Activated naive CD8-positive, alpha-beta T cell (primary cell): ENCODE measurements at regions not wholly inside any gene's neighbourhood (a gene's known extent, or its start where the extent isn't known, plus 50 kb on each side); places are given as distances from the start of the nearest gene placed in this dataset.

Experiments used
- H3K27ac Mint-ChIP-seq: one replicate; pipeline ENCODE4 v1.8.0; 2021; ENCODE audit warnings: mixed read lengths
- H3K27me3 Mint-ChIP-seq: one replicate; pipeline ENCODE4 v1.8.0; 2021; ENCODE audit warnings: mixed read lengths
- H3K36me3 Mint-ChIP-seq: one replicate; pipeline ENCODE4 v1.8.0; 2021; ENCODE audit warnings: mixed read lengths
- H3K4me1 Mint-ChIP-seq: one replicate; pipeline ENCODE4 v1.8.0; 2021; ENCODE audit warnings: low read depth, mixed read lengths
- H3K4me3 Mint-ChIP-seq: one replicate; pipeline ENCODE4 v1.8.0; 2021; ENCODE audit warnings: mild to moderate bottlenecking, mixed read lengths
- H3K9me3 Mint-ChIP-seq: one replicate; pipeline ENCODE4 v1.8.0; 2021; ENCODE audit warnings: low read depth, mixed read lengths

GRCh38 chr18:2316082-2316750, 255.1 kb downstream of the METTL4 start:
- Mint-ChIP-seq H3K27me3 (peaks cover 28% of the 10 kb centered on the region), H3K9me3 (no peaks in the 10 kb centered on the region), H3K4me3 (no peak overlapping the region), H3K27ac (no peak overlapping the region), H3K4me1 (no peaks in the 10 kb centered on the region), H3K36me3 (no peaks in the 10 kb centered on the region)

GRCh38 chr18:2316751-2317696, 254.3 kb downstream of the METTL4 start:
- H3K27ac Mint-ChIP-seq: no peak overlapping the region
- no peaks in the 10 kb centered on the region for H3K9me3 Mint-ChIP-seq
- H3K4me1 Mint-ChIP-seq: no peaks in the 10 kb centered on the region
- no peak overlapping the region for H3K4me3 Mint-ChIP-seq
- no peaks in the 10 kb centered on the region for H3K36me3 Mint-ChIP-seq
- H3K27me3 Mint-ChIP-seq: peaks cover 30% of the 10 kb centered on the region

- Mint-ChIP-seq H3K9me3 (no peaks in the 10 kb centered on the region), H3K27me3 (peaks cover 14% of the 10 kb centered on the region)
Observed at GRCh38 chr18:2324459-2324858, 246.8 kb downstream of the METTL4 start.

DNA sequence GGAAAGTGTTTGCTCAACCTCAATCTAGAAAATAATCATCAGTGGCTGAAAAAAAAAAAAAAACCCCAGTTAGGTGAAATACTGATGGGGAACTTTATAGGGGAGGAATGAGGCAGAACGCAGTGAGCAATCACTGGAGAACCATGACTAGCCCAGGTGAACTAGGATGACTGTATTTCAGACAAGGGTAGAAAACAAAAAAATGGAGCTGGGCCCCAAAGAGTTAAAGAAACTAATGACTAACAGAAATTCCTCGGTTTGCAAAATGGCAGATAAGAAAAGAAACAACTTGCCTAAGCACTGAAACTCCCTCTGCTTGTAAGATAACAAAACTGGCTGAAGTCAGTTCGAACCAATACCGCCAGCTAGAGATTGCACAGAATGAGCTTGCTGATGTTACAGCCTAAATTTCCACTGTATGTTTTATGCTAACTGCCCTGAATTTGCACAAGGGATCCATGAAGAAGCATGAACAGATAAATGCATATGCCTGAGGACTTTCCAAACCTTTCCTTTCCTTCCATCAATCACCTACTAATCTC, 245.9 kb downstream of the METTL4 start:
- H3K4me3 Mint-ChIP-seq: no peak overlapping the region
- no peaks in the 10 kb centered on the region for H3K4me1 Mint-ChIP-seq
- H3K9me3 Mint-ChIP-seq: no peaks in the 10 kb centered on the region
- peaks cover 11% of the 10 kb centered on the region for H3K27me3 Mint-ChIP-seq
- no peak overlapping the region for H3K27ac Mint-ChIP-seq
- H3K36me3 Mint-ChIP-seq: no peaks in the 10 kb centered on the region

More at GRCh38 chr18:2324459-2324858, 246.8 kb downstream of the METTL4 start:
- no peak overlapping the region for H3K4me3 Mint-ChIP-seq
- H3K27ac Mint-ChIP-seq: no peak overlapping the region
- H3K36me3 Mint-ChIP-seq: no peaks in the 10 kb centered on the region
- no peaks in the 10 kb centered on the region for H3K4me1 Mint-ChIP-seq

DNA sequence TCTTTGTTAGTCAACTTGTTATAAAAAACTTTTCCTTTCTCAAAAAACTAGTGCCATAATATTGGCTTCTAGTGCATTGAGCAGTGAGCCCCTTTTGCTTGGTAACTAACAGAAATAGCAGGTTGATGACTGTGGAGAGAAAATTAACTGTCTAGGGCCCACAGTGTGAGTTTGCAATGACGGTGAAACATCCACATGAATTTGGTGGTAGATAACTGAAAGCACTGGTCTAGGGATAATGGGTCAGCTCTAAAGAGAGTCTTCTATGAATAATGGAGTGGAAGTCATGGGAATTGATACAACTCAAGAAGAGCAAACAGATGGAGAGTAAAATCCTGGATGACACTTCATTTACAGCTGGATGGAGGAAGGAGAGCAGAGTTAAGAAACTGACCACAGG, 245.4 kb downstream of the METTL4 start:
- Mint-ChIP-seq H3K27ac (no peak overlapping the region), H3K4me3 (no peak overlapping the region), H3K9me3 (no peaks in the 10 kb centered on the region), H3K36me3 (no peaks in the 10 kb centered on the region), H3K27me3 (peaks cover 11% of the 10 kb centered on the region), H3K4me1 (no peaks in the 10 kb centered on the region)

DNA sequence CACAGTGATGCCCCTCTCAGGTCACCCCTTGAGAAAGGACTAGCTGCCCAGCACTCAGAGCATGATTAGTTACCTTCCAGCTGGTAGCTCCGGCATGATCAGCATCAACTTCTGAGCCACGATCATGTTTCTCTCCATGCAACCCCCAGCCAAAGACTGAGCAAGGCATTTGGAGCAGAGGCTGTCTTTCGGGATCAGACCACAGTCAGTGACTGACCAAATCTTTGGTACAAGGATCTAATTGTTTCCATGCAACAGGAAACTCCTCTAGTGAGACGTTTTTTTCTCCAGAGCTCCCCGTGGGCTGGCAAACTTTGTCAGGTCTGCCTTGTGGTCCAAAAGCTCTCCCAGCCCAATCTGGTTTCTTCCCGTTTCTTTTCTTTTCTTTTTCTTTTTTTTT, 244.3 kb downstream of the METTL4 start:
- no peaks in the 10 kb centered on the region for H3K36me3 Mint-ChIP-seq
- no peak overlapping the region for H3K27ac Mint-ChIP-seq
- H3K4me3 Mint-ChIP-seq: no peak overlapping the region
- no peaks in the 10 kb centered on the region for H3K4me1 Mint-ChIP-seq
- peaks cover 9% of the 10 kb centered on the region for H3K27me3 Mint-ChIP-seq
- H3K9me3 Mint-ChIP-seq: no peaks in the 10 kb centered on the region

DNA sequence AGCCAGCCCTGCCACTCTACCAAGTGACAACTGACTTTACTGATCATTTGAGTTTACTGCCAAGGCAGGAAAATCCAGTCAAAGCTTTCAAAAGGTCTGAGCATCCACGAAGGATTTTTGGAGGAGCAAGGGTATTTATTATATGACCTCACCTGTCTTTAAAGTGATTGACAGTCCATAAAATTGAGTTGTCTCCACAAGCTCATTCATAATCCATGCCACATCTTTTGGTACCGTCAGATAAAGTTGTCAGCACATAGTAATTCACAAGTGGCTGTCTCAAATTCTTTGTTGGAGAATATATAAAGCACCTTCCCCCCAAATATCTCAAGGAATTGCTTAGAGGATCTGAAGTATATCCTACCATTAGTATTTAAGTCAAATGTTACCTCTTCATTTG, 240.5 kb downstream of the METTL4 start:
- H3K27me3 Mint-ChIP-seq: peaks cover 10% of the 10 kb centered on the region
- H3K27ac Mint-ChIP-seq: no peak overlapping the region
- H3K4me1 Mint-ChIP-seq: no peaks in the 10 kb centered on the region
- no peaks in the 10 kb centered on the region for H3K36me3 Mint-ChIP-seq
- H3K4me3 Mint-ChIP-seq: no peak overlapping the region
- no peaks in the 10 kb centered on the region for H3K9me3 Mint-ChIP-seq

DNA sequence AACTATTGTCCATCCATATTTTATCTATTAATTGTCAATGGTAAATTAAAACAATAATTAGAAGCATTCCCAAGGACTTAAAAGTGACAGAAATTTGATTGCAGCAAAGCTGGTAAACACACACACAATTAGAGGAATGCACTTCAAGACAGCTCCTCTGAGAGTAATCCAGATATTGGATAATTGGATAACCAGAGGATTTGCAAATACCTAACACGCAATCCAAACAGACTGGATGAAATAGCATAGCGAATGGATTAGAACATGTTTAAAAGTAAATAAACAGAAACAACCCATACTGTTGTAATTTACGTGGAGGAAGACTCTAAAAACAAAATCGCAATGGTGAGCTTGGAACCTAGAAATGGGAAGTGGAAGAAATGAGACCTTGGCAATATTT, 239.8 kb downstream of the METTL4 start:
- Mint-ChIP-seq H3K27ac (no peak overlapping the region), H3K9me3 (no peaks in the 10 kb centered on the region), H3K36me3 (no peaks in the 10 kb centered on the region), H3K4me1 (no peaks in the 10 kb centered on the region), H3K27me3 (peaks cover 8% of the 10 kb centered on the region), H3K4me3 (no peak overlapping the region)

DNA sequence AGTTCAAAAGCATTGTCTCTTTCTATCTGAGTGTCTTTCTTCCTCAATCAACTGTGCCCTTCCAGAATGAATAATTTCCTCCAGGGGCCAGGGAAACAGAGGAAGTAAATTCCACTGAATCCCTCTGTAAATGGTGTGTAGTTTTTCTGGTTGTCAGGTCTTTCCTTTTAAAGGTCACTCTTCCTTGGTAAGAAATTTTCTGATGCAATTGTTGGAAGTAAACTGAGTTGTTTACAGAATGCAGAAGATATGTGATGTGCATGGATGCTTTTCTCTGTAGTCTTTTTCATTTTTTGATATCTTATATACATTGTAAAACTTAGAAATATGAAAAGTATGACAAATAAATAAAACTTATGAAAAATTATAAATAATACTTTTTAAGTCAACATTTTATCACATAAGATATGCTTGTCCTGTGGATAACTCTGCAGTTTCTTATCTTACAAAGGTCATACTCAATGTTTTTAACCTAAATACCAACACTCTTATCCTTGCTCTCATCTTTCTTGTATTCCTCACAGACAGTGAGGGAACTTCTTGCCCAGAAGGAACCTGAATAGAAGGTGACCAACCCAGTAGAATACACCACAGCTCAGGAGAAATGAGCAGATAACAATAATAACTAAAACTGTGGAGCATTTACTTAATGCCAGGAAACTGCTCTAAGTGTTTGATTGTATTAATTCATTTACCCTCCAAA, 234.5 kb downstream of the METTL4 start:
- Mint-ChIP-seq H3K27ac (no peak overlapping the region), H3K27me3 (peaks cover 15% of the 10 kb centered on the region), H3K4me1 (no peaks in the 10 kb centered on the region), H3K4me3 (no peak overlapping the region), H3K36me3 (no peaks in the 10 kb centered on the region), H3K9me3 (no peaks in the 10 kb centered on the region)

DNA sequence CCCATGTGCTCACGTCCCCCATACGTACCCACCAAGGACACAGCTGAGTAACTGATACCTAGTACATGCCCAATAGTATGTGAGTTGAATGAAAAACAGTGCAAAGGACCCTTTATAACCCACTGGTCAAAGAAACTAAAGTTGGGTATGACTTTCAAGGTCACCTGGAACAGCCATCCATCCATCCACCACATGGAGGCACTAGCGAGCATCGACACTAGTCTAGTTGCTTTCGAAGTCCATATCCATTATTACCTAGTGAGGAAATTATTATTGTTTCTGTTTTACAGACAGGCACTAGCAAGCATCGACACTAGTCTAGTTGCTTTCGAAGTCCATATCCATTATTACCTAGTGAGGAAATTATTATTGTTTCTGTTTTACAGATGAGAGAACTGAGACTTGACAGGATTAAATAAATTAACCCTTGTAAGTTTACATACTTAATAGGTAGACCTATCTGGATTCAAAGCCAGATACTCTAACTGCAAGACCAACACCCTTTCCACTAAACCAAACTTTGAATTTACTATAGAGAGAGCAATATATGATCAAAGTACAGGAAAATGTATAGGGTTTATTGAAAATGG, 233.7 kb downstream of the METTL4 start:
- H3K9me3 Mint-ChIP-seq: no peaks in the 10 kb centered on the region
- H3K36me3 Mint-ChIP-seq: no peaks in the 10 kb centered on the region
- no peak overlapping the region for H3K4me3 Mint-ChIP-seq
- H3K27me3 Mint-ChIP-seq: peaks cover 18% of the 10 kb centered on the region
- no peaks in the 10 kb centered on the region for H3K4me1 Mint-ChIP-seq
- H3K27ac Mint-ChIP-seq: no peak overlapping the region

DNA sequence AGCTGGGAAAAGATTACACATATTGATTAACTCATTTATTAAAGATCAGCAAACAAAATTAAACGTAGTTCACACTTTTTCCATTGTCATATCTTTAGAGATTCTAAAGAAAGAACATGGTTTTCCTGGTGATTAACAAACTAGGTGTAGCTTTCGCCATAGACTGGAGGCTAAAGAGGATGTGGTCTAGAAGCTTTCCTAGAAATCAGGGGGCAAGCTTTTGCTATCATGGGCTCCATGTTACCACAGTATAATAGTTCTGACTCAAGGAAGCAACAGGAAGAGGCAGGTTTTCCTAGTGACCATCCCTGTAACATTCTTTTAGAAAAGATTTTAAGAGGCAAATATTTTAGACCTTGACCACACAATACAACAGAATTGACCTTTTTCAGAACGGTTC, 232.7 kb downstream of the METTL4 start:
- H3K4me3 Mint-ChIP-seq: no peak overlapping the region
- H3K36me3 Mint-ChIP-seq: no peaks in the 10 kb centered on the region
- H3K4me1 Mint-ChIP-seq: no peaks in the 10 kb centered on the region

DNA sequence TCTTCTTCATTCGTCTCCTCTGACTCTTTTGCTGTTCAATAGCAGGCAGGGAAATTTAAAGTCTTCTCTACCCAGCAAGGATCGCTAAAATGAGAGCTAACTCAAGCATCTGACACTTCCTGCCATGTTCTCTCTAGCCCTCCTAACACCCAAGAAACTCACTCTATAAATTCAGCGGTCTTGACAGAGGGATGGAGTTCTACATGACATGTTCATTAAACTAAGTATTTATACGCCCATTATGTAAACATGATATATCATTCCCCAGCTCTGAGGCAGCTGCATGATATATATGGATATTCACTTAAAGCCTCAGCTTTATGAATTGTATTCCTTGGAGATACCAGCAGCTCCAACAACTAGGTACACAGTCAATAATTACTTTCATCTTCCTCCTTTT, 231.0 kb downstream of the METTL4 start:
- Mint-ChIP-seq H3K9me3 (no peaks in the 10 kb centered on the region), H3K4me3 (no peak overlapping the region), H3K27ac (no peak overlapping the region), H3K36me3 (no peaks in the 10 kb centered on the region), H3K4me1 (no peaks in the 10 kb centered on the region), H3K27me3 (peaks cover 16% of the 10 kb centered on the region)

More for the DNA sequence above, 232.7 kb downstream of the METTL4 start:
- Mint-ChIP-seq H3K27ac (no peak overlapping the region), H3K27me3 (peaks cover 19% of the 10 kb centered on the region), H3K9me3 (no peaks in the 10 kb centered on the region)

DNA sequence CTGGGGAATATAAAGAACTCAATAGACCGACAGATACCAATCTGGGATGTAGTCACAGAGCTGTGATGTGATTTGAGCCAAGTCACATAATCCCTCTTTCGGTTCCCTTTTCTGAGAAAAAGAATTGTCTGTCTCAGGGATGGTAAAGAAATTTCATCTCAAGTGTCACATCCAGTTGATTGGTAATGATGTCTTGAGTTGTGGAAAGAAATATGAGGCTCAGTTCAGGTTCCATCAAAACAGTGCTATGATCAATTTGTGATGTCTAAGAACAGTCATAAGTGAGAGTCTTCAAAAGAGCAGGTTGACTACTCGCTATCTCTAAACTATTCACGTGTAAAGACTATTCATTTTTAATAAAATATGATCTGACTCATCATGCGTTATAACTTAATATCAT, 223.3 kb downstream of the METTL4 start:
- Mint-ChIP-seq H3K9me3 (no peaks in the 10 kb centered on the region), H3K27me3 (peaks cover 6% of the 10 kb centered on the region), H3K4me1 (no peaks in the 10 kb centered on the region), H3K36me3 (no peaks in the 10 kb centered on the region), H3K27ac (no peak overlapping the region), H3K4me3 (no peak overlapping the region)

DNA sequence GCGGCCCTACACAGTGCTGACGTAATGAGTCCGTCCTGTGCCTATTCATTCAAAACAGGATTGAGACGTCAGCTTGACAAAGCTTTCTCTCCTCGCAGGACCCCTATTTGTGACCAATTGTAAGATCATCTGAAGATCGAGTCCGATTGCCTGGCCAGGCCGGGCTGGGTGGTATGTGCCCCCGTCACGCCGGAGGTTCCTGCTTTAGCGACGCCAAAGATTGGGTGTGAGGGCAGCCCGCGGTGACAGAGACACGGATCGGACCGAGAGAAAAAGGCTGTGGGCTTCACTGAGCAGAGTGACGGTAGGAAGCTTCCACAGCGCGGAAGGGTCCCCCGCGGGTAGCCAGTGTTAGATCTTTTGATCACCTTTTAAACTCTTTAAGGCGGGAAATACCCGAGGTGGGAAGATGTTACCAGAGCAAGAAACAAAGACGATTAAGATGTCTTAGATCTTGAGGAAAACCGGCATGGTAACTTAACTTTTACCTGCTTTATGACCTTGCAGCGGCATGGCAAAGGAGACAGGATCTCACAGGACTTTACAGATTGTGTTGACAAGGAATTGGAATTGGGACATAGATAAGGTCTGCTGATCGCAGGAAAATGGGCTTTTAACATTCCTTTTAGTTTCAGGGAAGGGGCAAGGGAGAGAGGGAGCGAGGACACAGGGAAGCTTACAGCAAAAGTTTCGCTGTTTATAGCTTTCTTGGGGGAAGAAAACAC, 220.0 kb downstream of the METTL4 start:
- no peak overlapping the region for H3K4me3 Mint-ChIP-seq
- H3K36me3 Mint-ChIP-seq: no peaks in the 10 kb centered on the region
- H3K9me3 Mint-ChIP-seq: no peaks in the 10 kb centered on the region
- H3K27me3 Mint-ChIP-seq: peaks cover 6% of the 10 kb centered on the region
- no peak overlapping the region for H3K27ac Mint-ChIP-seq
- no peaks in the 10 kb centered on the region for H3K4me1 Mint-ChIP-seq
